H7 (cell line): ENCODE measurements at regions not wholly inside any gene's neighbourhood (a gene's known extent, or its start where the extent isn't known, plus 50 kb on each side); places are given as distances from the start of the nearest gene placed in this dataset.
"Not testable (repeated sequence)": the region's sequence is repeated elsewhere in the genome, so short reads cannot be mapped to it uniquely, and the experiment has no call there.

ENCODE experiments used
- DNase-seq: peaks from one replicate; pipeline ENCODE4 v3.0.0; 2012
- H3K27me3 ChIP-seq: 2 replicates; pipeline ENCODE4 v1.6.0; 2011; ENCODE audit warnings: mild to moderate bottlenecking, low read length; ENCODE audit not compliant: control insufficient read depth, insufficient read depth
- H3K36me3 ChIP-seq: replicated peaks from 2 replicates; pipeline ENCODE4 v1.5.1; 2011; ENCODE audit warnings: low read length; ENCODE audit not compliant: control insufficient read depth, insufficient read depth
- H3K4me3 ChIP-seq: 2 replicates; pipeline ENCODE4 v1.5.1; 2011; ENCODE audit warnings: low read depth, mild to moderate bottlenecking, control low read depth, low read length, moderate library complexity; ENCODE audit not compliant: insufficient read depth

DNA sequence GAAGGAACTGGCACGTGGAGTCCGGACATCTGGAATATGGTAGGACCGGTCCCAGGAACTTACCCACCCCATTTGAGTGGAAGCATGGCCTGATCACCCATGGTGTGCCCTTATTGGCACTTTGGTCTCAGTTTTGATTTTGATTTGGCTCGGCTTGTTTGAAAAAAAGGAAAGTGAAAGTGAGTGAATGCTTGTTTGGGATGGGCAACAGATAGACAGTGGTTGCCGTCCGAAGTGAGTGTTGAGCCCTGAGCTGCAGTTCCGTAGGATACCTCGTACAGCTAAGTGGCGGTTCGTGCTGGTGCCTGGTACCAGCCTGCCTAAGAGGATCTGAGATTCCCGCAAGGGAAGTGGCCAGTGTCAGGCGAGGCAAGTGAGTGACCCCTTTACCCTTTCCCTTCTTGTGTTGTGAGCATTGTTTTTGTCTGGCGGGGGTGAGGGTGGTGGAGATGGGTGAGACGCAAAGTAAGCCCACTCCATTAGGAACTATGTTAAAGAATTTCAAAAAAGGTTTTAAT, 605.8 kb downstream of the UQCRFS1 start:
- no peak for DNase-seq
- Histone ChIP-seq H3K27me3 (no peaks in the 10 kb centered on the region), H3K36me3 (no peaks in the 10 kb centered on the region), H3K4me3 (no peak overlapping the region)

DNA sequence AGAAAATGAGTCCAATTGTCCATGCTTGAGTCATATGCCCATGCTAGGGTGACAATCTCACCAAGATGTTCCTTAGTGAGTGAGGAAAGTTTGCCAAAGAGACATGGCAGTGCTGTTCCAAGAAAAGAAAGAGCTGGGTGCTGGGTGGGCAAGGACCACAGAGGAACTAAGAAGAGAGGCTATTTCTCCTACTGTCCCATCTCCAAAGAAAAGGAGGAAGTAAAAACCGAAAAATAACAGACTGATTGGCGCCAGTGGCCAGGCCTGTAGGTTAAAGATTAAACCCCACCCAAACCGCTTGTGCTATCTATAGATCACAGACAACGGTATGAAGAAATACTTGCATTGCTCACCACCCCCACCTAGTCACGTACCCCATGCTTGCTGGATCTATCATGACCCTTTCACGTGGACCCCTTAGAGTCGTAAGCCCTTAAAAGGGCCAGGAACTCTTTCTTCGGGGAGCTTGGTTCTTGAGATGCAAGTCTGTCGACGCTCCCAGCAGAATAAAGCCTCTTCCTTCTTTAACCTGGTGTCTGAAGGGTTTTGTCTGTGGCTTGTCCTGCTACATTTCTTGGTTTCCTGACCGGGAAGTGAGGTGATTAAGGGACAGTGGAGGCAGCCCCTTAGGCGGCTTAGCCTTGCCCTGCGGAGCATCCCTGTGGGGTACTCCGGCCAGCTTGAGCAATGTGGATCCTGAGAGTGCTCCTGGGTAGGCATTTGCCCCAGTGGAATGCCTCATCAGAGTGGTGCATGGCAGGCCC, 606.5 kb downstream of the UQCRFS1 start:
- DNase-seq, result no peak
- Histone ChIP-seq H3K4me3 (no peak overlapping the region), H3K36me3 (no peaks in the 10 kb centered on the region), H3K27me3 (no peaks in the 10 kb centered on the region)

DNA sequence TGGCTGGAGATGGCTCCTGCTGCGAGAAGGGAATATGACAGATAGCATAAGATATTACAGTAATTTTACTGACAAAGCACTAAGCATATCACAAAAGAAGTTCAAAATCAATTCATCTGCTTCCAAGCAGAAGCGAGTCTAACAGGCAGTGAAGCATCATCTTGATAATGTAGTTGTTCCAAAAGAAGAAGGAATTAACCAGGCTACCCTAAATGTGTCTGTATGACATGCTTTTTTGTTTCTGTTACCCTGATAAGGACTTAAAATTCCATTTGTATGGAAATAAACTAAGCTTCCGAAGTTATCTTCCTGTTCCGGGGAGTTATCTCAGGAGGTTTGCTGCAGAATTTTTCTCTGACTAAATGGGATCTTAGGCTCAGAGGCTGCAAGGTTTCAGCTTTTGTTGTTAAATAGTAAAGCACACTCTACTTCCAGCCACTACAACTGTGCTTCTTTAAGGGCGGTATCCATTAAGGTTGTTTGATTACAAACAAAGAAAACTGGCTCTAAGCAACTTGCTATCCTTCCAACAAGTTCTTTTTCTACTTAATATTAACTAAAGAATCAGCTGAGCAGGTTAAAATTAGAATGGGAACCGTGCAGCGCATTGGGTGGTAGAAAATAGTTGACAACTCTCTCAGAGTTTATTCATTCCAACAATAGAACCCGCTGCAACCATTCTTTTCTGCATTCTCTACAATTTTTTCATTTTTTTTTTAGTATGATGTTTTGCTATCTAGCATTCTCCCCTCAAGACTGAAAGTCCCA, 607.3 kb downstream of the UQCRFS1 start:
- Histone ChIP-seq H3K36me3 (no peaks in the 10 kb centered on the region), H3K27me3 (no peaks in the 10 kb centered on the region), H3K4me3 (no peak overlapping the region)
- DNase-seq, result no peak

DNA sequence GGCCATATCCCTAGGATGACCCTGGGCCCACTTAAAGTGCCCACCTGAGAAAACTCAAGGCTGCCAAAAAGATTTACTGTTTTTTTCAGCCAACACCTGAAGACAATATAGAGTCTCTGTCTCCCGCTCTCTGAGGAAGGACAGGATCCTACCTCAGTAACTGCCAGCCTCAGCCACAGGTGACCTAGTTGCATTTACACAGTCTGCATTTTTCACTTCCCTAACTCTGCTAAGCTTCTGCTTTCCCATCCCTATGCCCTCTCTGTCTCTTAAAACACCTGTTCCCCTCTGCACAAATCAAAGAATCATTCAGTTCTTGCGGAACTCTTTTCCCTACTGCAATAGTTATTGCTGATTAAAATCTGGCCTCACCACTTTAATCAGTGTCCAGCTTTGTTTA, 609.5 kb downstream of the UQCRFS1 start:
- no peaks in the 10 kb centered on the region for H3K27me3 ChIP-seq
- no peaks in the 10 kb centered on the region for H3K36me3 ChIP-seq
- no peak overlapping the region for H3K4me3 ChIP-seq
- DNase-seq, result no peak

DNA sequence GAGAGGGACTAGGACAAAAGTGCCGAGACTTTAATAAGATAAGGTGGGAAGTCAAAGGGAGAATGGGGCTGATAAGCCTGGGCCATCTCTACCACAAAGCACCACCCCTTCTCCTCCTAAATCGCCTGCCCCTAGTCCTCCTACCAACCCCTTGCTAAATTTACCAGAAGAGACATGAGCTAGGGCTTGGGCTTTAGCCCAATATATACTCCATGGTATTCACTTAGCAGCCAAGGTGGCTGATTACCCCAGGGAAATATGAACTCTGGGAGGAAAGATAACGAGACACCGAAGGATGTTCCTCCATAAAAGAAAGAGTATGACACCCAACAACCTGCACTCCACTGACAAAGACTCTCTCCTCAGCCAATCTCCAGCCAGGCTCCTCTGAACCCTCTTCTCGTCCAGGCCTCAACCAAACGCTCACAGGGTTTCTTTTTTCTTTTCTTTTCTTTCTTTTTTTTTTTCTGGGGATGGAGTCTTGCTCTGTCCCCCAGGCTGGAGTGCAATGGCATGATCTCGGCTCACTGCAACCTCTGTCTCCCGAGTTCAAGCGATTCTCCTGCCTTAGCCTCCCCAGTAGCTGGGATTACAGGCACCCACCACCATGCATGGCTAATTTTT, 610.2 kb downstream of the UQCRFS1 start:
- no peak for DNase-seq
- Histone ChIP-seq H3K27me3 (no peaks in the 10 kb centered on the region), H3K36me3 (no peaks in the 10 kb centered on the region), H3K4me3 (no peak overlapping the region)

DNA sequence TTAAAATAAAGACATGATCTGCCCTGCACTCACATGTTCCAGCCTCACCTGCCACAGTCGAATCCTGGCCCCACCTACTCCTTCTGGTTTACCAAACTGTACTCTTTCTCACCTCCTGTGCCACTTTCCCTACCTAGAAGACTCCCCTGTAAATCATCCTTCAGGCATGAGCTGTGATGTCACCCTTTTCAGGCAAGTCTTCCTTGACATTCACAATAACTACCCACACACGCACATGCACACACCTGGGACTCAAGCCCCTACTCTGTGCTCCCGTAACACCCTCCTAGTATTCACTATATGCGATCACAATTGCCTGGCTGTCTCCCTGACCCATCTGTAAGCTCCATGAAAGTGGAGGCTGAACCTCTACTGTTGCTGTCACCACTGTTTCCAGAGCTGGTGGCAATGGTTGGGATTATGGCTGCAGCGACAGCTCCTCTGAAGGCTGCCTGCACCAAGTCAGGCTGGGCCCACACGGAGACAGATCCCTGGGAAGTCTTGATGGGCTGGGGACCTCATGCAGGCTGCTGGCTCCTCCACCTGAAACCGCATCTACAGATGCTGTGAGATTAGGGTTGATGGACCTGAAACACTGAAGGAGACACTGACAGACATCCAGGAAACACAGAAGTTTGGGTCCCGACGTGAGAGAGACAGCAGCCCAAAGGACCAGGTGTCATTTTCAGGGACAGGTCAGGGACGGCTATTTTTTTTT, 611.1 kb downstream of the UQCRFS1 start:
- DNase-seq, result no peak
- Histone ChIP-seq H3K36me3 (no peaks in the 10 kb centered on the region), H3K27me3 (no peaks in the 10 kb centered on the region), H3K4me3 (no peak overlapping the region)

DNA sequence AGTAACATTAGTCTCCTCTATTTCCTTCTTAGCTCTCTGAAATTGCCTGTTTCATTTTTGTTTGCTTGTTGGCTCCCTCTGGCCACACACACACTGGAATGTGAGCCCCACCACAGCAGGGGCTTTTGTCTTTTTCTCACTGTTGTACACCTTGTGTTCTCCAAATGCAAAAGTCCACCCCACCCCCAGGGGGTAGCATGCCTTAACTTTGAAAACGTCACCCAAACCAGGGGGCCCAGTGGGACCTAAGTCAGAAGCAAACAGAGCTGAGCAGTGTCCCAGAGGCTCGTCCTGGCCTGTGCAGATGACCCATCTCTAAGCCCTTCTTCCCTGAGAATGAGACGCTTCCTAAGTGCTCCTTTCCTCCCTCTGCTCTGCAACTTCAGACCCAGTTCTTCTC, 614.1 kb downstream of the UQCRFS1 start:
- Histone ChIP-seq H3K36me3 (no peaks in the 10 kb centered on the region), H3K27me3 (no peaks in the 10 kb centered on the region), H3K4me3 (no peak overlapping the region)
- DNase-seq, result no peak

DNA sequence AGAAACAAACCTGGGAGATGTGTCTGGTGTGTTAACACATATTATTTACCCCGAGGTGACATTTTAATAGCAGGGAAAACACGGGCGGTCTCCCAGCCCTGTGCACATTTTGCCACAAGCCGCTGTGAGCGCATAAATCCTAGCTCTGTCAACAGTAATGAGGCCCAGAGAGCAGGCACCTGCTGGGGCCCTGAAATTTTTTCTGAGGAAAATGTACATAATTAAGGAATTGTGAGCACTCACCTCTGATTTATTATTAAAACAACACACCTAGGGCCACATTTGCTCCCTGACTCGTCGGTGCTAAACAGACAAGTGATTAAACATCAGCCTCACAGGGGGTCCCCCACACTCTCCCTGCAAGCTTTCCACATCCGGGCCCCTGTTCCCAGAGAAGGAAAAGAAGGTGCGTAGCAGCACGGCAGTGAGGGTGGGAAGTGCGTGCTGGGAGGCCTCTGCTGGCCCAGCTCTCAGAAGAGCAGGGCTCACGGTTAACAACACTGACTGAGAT, 616.3 kb downstream of the UQCRFS1 start:
- no peak for DNase-seq

DNA sequence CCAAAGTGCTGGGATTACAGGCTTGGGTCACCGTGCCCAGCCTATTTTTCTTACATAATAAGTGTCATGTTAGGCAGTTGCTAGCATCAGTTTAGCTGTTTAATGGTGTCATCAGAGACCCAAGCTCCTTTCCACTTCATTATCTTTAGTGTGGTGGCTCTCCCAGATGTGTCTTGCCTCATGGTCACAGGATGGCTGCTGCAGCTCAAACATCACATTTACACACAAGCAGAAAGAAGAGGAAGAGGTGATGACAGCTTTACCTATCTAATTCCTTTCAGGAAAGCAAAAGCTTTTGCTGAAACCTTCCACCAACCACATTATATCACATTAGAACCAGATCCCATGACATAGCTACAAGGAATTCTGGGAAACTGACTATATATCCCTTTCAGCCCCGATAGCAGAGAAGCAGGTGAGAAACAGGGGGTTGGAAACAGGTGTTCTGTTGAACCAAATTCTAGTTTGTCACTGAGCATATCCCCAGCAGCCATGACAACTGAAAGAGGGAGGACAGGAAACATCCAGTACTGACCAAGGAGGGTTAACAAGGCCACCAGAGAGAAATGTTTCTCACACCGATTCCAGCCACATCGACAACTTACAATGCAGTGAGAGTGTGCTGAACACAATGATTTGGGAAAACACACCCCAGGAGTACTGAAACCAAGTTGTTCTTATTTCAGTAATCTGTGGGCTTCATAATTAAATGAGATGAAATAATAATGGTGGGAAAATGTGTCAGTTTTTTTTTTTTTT, 617.0 kb downstream of the UQCRFS1 start:
- no peak overlapping the region for H3K4me3 ChIP-seq
- no peaks in the 10 kb centered on the region for H3K27me3 ChIP-seq
- H3K36me3 ChIP-seq, result no peaks in the 10 kb centered on the region
- no peak for DNase-seq

More for the DNA sequence above, 616.3 kb downstream of the UQCRFS1 start:
- no peaks in the 10 kb centered on the region for H3K27me3 ChIP-seq
- H3K4me3 ChIP-seq, result no peak overlapping the region
- H3K36me3 ChIP-seq, result no peaks in the 10 kb centered on the region

DNA sequence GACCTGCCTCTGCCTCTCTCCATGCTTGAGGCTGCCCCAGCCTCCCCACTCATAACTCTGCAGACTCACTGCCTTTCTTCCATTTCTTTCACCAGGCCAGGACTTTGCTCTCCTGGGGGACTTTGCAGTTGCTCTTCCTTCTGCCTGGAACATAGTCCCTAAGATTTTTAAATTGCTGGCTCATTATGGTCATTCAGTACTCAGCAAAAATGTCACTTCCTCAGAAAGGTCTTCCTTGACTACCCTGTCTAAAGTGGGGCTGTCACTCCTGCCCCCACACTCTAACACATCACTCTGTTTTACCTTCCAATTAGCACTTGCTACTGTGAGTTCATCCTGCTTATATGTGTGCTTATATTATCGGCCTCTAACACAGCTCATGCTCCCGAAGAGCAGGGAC, 618.2 kb downstream of the UQCRFS1 start:
- Histone ChIP-seq H3K4me3 (no peak overlapping the region), H3K36me3 (no peaks in the 10 kb centered on the region), H3K27me3 (no peaks in the 10 kb centered on the region)
- DNase-seq, result no peak

DNA sequence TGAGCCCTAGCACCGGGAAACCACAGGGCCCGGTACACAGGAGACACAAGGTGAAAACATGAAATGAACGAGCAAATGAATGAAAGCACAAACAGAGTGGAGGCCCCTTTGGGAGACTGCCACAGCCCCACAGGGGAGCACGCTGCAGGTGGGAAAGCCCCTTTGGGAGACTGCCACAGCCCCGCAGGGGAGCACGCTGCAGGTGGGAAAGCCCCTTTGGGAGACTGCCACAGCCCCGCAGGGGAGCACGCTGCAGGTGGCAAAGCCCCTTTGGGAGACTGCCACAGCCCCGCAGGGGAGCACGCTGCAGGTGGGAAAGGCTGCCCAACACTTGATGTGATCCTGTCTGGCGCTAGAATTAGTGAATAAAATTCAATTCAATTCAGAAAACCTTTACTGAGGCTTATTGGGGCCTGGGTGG, 623.0 kb downstream of the UQCRFS1 start:
- H3K4me3 ChIP-seq, H3K36me3 ChIP-seq, H3K27me3 ChIP-seq, DNase-seq: not testable (repeated sequence)

DNA sequence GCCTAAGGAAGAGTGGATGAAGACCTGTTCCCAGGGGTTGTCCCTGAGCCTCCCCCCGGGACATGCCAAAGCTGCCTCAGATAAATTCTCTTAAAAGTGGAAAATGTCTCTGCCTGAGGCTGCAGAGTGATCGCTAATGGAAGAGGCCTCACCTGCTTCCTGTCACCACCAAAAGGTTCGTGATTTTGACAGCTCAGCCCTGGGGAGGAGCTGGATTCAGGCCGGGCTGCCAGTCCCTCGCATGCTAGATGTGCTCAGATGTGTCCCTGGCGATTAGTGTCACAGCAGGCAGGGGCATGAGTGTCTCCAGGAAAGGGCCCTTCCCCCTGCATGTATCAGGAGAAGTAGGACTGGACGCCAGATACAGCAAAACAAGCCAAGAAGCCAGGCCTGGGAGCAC, 626.5 kb downstream of the UQCRFS1 start:
- Histone ChIP-seq H3K4me3 (no peak overlapping the region), H3K27me3 (no peaks in the 10 kb centered on the region), H3K36me3 (no peaks in the 10 kb centered on the region; the same call in 1 of the 2 replicates)
- DNase-seq, result no peak

DNA sequence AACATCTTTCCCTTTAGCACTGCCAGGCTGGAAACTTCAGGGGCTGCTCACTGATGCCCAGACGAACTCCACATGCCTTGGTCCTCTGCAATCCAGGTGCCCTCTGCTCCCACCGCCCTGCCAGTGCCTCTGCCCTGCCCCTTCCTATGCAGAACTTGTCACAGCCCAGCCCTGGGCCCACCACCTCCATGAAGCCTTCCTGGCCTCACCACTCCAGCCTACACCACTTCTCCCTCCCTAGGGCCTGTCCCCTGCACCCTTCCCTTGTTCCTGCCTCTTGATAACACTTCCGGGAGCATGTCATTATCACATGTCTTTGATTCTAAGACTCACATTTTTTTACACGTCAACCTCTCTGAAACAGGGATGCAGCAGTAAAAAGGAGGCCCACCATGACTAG, 627.2 kb downstream of the UQCRFS1 start:
- H3K4me3 ChIP-seq, result no peak overlapping the region
- H3K27me3 ChIP-seq, result no peaks in the 10 kb centered on the region
- DNase-seq, result no peak
- no peaks in the 10 kb centered on the region; the same call in 1 of the 2 replicates for H3K36me3 ChIP-seq
